AG10803 (cell line): ENCODE measurements at regions not wholly inside any gene's neighbourhood (a gene's known extent, or its start where the extent isn't known, plus 50 kb on each side); places are given as distances from the start of the nearest gene placed in this dataset.

Experiments used
- DNase-seq: peaks from one replicate; pipeline ENCODE4 v3.0.0; 2010; ENCODE audit warnings: low read depth
- H3K4me3 ChIP-seq: 2 replicates; pipeline ENCODE4 v1.5.1; 2011; ENCODE audit warnings: mild to moderate bottlenecking, low read length, control low read depth
- TF ChIP-seq, protein P1 (sequence below): conservative IDR thresholded peaks from 2 replicates; pipeline ENCODE4 v1.5.1; 2011; ENCODE audit warnings: mild to moderate bottlenecking, low read length, control low read depth, inconsistent platforms

GRCh38 chr5:128777052-128777451 lies 188.2 kb upstream of the SLC27A6 start:
- TF ChIP-seq, protein P1, sequence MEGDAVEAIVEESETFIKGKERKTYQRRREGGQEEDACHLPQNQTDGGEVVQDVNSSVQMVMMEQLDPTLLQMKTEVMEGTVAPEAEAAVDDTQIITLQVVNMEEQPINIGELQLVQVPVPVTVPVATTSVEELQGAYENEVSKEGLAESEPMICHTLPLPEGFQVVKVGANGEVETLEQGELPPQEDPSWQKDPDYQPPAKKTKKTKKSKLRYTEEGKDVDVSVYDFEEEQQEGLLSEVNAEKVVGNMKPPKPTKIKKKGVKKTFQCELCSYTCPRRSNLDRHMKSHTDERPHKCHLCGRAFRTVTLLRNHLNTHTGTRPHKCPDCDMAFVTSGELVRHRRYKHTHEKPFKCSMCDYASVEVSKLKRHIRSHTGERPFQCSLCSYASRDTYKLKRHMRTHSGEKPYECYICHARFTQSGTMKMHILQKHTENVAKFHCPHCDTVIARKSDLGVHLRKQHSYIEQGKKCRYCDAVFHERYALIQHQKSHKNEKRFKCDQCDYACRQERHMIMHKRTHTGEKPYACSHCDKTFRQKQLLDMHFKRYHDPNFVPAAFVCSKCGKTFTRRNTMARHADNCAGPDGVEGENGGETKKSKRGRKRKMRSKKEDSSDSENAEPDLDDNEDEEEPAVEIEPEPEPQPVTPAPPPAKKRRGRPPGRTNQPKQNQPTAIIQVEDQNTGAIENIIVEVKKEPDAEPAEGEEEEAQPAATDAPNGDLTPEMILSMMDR: no peak
- no peak for DNase-seq
- H3K4me3 ChIP-seq: no peak overlapping the region

GRCh38 chr5:128778474-128778873 lies 186.8 kb upstream of the SLC27A6 start:
- no peak overlapping the region for H3K4me3 ChIP-seq
- TF ChIP-seq, protein P1: no peak
- DNase-seq: no peak

DNA sequence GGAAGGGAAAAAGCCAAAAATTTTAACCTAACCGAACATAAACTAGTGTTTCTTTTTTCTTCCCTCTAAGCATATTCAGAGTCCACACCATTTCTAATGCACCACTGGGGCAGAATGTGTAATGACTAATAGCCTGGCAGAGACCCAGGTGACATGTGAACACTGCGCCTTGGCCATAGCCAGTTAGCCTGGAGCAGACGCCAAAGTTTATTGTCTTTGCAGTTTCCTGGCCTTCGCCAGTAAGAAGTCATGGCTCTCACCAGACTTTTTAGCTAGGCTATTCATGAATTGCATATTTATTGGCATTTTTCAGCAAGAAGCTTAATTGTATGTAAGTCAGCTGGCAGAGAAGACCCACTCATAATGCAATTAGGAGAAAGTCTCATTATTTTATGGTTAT lies 182.8 kb upstream of the SLC27A6 start:
- TF ChIP-seq, protein P1: no peak
- H3K4me3 ChIP-seq: no peak overlapping the region
- peak; percentile 13 for DNase-seq

GRCh38 chr5:128784726-128785125 lies 180.6 kb upstream of the SLC27A6 start:
- DNase-seq: no peak
- H3K4me3 ChIP-seq: no peak overlapping the region
- TF ChIP-seq, protein P1: no peak

DNA sequence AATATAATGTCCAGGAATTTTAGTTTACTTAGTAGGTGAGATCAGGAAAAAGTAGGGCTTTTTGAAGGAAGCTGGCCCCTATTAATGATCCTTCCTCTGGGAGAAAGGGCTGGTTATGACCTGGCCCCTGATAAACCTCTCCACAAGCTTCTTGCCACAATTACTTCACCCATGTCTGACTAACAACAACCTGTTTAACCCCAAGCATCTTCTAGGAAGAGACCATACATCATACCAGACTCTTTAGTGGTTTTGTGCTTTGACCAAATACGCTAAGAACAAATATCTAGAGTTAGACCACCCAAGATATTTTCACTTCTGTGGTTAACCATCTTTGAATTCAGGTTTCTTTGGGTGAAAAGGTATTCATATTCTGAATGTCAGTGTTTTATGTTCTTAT lies 174.0 kb upstream of the SLC27A6 start:
- H3K4me3 ChIP-seq: no peak overlapping the region
- no peak for DNase-seq
- TF ChIP-seq, protein P1: no peak

DNA sequence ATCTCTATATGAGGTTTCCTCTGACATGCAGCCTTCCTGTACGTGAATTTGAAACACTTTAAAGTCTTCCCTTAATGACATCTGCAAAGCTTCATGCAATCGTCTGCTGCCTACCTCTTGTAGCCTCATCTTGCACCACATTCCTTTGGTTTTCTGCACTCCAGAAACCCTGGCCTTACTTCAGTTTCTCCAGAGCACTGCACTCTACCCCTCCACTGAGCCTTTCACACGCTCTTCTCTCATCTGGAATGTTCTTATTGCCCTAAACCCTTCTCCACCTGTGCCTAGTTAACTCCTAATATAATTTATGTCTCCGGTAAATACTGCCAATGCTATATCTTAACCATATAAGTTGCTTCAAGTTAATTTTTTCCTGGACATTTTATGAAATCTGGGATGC lies 168.8 kb upstream of the SLC27A6 start:
- TF ChIP-seq, protein P1: no peak
- no peak overlapping the region for H3K4me3 ChIP-seq
- no peak for DNase-seq

DNA sequence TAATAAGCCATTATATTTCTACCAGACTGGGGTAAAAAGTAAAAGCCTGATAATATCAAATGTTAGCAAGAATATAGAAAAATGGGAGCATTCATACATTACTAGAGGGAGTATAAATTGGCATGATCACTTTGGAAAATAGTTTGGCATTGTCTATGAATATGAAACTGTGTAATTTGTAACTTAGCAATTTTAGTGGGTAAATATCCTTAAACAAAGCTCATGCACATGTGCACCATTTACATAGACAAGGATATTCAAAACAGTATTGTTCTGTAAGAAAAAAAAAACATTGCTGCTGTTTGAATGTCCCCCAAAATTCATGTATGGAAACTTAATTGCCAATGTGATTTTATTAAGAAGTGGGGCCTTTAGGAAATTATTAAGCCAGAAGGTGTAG lies 166.4 kb upstream of the SLC27A6 start:
- TF ChIP-seq, protein P1: no peak
- DNase-seq: no peak
- H3K4me3 ChIP-seq: no peak overlapping the region
